NOMO-1 treated with dmso at 0.1 percent for 144 hours (cell line): ENCODE measurements at regions not wholly inside any gene's neighbourhood (a gene's known extent, or its start where the extent isn't known, plus 50 kb on each side); places are given as distances from the start of the nearest gene placed in this dataset.
"Not testable (repeated sequence)": the region's sequence is repeated elsewhere in the genome, so short reads cannot be mapped to it uniquely, and the experiment has no call there.

Source experiments
- DNase-seq: peaks from one replicate; lab custom pipeline; 2025; ENCODE audit not compliant: unreplicated experiment; lab: John Stamatoyannopoulos, UW

DNA sequence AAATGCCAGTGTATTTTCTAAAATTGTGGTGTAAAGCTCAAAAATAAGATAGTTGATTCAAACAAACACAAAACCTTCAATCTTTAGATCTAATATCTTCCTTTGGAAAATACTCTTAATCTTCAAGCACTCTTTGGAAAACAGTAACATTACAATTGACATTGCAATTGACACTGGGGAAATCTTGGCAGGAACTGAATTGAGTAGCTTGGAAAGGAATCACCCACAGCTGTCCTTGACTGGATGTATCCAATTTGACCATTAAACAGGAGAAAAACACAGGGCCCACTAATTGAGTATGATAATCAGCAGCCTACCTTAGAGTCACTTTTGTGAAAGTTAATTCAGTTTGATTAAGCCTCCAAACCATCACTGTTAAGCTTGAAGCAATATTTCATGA is 776.7 kb downstream of the DTWD2 start:
- DNase-seq = no peak

DNA sequence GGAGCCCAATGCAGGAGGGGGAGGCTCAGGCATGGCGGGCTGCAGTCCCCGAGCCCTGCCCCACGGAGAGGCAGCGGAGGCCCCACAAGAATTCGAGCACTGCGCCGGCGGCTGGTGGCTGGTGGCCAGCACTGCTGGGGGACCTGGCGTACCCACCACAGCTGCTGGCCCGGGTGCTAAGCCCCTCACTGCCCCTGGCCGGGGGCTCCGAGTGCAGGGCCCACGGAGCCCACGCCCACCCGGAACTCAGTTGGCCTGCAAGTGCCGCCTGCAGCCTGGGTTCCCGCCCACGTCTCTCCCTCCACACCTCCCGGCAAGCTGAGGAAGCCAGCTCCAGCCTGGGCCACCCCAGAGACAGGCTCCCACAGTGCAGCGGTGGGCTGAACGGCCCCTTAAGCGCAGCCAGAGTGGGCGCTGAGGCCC is 780.3 kb downstream of the DTWD2 start:
- no peak for DNase-seq

DNA sequence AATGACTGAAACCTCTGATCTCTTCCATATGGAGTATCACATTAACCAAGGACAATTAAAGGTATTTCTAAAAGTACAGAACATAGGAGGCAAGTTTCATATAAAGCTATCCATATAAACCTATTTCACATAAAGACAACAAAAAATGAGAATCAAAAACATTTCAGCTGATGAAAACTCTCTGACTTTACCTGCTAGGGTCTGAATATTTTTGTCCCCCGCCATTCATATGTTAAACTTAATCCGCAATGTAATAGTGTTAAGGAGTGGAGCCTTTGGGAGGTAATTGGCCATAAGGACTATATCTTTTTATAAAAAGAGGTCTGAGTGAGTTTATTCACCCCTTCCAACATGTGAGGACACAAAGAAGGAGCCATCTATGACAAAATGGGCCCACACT is 788.5 kb downstream of the DTWD2 start:
- no peak for DNase-seq

DNA sequence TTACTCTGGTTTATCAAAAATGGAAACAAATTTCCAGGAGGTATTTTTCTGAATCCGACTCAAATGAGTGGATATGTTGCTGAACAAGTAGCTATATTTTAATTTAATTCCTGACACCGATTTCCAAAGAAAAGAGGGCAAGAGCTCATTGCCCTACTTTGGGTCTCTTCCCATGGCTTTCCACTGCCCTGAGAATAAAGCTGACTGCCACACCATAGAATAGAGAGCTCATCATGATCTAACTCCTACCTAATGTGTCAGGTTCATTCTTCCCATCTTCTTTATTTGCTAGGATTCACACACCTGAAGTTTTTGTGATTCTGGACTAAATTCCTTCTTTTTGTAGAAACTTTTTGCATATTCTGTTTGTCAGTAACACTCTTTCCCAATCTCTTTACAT is 792.1 kb downstream of the DTWD2 start:
- DNase-seq = no peak

DNA sequence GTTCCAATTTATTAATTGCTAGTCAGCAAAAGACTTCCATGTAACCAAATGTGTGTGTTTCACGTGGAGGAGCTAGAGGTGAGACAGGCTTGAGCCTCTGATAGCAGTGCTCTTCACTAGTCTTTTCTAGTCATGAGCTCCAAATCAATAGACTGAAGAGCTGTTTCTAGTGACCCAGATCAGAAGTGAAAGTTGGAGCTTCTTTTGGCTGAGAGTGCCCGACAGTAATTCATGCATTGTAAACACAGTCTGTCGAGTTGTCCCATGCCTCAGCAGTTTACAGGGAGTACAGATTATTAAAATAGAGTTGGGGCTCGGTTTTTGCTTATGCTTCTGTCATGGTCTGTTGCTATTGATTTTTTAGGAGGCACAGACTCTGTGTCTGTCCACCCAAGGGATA is 793.1 kb downstream of the DTWD2 start:
- DNase-seq = no peak

DNA sequence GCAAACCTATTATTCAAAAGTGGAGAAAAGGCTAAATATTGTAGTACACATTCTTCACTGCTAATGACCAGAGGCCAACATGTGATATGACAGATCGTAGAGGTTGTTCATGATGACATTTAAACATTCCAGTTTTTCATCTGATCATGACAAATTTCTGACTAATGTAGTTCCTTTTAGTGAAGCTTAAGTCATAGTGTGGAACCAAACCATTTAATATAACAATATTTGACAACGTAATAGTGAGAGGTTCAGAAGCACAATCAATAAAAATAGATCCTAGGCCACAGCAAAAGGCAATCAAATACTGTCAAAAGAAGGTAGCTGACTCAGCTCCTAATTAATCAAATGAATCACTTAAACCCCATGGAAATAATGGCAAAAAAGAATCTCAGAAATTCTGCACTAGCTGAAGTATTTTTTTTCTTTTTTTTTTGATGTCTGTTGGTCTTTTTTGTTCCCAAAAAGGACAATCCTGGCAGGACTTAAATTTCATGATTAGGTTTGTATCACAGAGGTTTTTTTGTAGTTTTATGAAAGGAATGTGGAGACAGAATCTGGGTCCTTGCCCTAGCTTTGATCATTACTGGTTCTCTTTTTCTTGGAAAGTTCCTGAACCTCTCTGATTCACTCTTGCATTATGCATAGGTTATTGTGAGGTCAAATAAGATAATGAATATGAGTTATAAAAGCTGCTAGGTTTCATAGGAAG is 795.0 kb downstream of the DTWD2 start:
- DNase-seq = no peak

DNA sequence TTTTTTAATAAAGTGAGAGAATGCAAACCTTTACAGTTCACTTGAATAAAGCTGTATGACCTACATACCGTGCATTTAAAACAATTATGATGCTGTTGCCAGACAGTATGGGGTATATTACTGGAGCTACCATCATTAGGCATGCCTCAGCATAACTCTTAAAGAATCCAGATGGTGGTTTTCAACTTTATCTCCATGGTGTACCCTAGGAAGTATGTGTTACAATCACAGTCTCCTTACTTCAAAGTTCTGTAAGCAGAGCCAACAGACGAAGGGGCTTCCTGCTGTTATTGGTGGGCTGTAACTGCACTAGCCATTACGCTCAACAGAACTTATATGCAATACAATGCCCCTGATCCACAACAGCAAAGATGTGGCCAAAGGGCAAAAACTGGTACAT is 803.3 kb downstream of the DTWD2 start:
- DNase-seq = no peak

DNA sequence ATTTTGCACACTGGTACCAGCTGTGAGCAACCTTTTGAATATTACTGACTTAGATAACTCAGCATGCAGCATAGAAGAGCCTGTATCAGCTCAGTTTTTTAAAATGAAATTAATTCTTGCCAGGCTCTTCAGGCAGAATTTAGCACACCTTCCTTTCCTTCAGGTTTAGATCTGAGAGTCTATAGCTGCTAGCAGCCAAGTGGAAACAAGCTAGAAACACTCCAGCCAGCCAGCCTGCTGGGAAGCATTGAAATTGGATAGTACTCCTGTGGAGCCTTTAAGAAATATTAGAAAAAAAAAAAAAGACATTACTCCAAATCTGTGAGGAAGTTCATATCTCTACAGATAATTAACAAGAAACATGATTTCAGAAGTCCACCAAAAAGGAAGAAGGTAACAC is 812.2 kb downstream of the DTWD2 start:
- DNase-seq = no peak

DNA sequence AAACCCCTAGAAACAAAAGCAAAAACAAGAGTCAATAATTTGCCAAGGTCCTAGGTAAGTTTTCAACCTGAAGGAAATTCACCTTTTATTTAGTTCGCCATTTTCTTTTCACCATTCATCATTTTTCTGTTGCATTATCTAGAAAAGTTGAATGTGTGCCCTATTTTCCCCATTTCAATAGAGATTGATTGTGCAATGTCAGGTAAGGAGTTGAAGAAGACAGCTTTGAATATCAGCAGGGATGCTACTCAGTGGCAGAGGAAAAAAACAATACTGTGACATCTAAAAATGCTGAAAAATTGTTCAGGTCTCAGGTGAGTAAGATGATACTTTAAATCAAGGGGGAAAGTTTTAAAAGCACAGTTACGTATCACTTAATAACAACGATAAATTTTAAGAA is 813.7 kb downstream of the DTWD2 start:
- DNase-seq = no peak

DNA sequence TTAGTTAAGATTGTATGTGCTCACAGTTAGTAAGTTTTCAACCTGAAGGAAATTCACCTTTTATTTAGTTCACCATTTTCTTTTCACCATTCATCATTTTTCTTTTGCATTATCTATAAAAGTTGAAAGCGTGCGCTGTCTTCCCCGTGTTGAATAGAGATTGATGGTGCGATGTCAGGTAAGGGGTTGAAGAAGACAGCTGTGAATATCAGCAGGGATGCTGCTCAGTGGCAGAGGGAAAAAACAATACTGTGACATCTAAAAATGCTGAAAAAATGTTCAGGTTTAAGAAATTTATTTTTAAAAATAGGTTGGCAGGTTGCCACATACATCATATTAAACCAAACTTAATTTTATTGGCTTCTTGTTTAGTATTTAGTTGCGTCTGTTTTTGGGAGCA is 815.0 kb downstream of the DTWD2 start:
- no peak for DNase-seq

DNA sequence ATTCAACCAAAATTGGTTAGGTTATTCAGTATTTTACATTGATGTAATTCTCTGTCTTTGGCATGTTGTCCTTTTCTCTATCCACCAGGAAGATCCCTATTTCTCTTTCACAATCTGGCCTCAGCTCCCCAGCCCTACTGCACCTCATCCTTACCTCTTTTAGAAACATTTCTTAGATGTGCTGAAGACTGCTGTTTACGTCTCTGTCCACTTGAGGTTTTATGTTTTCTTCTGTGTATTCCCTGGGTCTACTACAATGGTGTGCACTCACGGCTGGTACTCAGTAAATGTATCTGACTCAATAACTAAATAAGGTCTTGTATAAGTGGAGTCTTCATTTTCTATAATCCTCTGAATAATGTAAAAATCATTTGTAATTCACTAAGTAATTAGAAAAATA is 822.7 kb downstream of the DTWD2 start:
- DNase-seq = no peak

DNA sequence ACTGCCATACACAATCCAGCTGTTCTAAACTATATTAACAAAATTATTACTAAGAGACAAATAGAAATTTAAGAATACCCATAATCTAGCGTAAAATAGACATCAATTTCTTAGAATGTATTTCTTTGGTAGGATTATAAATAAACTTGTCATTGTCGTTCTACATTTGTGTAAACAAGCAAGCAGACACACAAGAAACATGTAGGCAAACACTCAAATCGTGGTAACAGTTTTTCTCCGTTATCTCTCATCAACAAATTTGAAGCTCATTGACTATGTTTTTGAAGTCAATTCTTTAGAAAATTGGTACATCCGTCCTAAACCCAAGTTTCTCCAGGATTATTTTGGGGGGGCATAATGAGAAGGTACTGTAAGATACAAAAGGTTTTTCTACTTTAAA is 832.2 kb downstream of the DTWD2 start:
- DNase-seq = no peak

DNA sequence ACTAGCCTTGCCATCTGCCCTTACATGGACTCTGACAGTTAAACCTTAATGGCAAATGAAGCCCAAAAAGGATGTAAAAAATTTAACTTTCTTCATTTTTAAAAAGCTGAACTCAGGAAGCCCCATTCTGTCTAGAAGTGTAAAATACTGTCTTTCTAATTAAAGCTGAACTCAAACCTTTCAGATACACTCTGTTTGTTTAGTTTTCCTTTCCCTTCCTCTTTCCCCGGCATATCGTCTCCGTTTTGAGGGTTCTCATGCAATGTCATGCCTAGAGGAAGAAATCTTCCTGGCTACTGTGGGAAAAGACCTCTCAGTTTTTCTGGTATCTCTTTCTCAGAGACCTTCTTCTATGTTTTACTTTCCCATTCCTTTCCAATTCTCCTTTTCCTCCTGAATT is 841.5 kb downstream of the DTWD2 start:
- no peak for DNase-seq

DNA sequence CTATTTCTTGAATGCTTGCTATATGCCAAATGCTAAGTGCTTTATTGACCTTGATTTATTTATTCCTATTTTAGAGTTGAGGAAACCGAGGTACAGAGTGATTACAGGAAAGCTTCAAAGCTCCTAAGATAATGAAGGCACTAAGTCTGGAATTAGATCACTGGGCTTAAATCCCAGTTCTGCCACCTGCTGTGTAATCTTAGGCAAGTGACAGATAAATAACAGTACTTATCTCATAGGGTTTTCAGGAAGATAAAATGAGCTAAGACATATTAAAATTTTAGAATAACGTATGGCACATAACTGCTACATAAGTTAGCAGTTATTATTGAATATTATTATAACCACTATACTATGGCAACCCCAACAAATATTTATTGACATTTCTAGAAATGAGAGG is 843.8 kb downstream of the DTWD2 start:
- no peak for DNase-seq

DNA sequence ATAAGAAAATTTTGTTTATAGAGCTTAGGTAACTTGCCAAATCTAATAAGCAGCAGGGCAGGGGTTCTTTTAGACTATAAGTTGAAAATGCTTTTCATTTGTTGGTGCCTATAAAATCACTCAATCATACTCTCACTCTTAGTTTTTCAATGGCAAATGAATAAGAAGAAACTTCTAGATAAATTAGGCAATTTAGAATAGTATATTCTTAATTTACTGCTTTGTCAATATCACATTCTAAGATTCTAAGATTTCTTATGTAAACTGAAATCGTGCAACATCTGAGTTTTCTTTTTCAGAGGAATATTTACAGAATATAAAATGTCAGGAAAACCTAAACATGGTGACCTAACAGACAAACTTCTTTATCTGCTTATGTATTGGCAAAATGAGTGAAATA is 849.0 kb downstream of the DTWD2 start:
- DNase-seq = no peak

DNA sequence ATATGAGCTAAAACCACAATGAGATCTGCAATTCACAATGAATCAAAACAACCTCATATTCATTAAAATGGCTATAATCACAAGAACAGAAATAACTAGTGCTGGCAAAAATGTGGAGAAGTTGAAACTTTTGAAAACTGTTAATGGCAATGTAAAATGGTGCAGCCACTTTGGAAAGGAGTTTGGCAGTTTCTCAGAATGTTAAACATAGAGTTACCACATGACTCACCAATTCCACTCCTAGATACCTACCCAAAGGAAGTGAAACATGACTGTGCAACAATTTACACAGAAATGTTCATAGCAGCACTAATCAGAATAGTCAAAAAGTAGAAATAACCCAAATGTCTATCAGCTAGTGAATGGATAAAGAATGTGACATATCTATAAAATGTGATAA is 862.2 kb downstream of the DTWD2 start:
- DNase-seq = no peak

DNA sequence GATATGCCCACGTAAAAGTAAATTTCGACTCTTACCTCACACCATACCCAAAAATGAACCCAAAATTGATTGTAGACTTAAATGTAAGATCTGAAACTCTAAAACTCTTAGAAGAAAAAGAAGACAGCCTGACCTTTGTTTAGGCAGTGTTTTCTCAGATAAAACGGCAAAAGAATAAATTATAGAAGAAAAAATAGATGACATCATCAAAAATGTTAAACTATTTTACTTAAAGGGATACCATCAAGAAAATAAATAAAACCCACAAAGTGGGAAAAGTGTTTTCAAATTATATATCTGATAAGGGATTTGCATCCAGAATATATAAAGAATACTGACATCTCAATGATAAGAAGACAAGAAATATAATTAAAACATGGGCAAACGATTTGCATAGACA is 862.7 kb downstream of the DTWD2 start:
- DNase-seq = no peak

DNA sequence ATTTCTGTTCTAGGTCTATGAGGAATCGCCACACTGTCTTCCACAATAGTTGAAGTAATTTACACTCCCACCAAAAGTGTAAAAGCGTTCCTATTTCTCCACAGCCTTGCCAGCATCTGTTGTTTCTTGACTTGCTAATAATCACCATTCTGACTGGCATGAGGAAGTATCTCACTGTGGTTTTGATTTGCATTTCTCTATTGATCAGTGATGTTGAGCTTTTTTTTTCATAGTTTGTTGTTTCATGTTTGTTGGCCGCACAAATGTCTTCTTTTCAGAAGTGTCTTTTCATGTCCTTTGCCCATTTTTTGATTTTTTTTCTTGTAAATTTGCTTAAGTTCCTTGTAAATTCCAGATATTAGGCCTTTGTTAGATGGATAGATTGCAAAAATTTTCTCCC is 867.1 kb downstream of the DTWD2 start:
- DNase-seq = no peak

DNA sequence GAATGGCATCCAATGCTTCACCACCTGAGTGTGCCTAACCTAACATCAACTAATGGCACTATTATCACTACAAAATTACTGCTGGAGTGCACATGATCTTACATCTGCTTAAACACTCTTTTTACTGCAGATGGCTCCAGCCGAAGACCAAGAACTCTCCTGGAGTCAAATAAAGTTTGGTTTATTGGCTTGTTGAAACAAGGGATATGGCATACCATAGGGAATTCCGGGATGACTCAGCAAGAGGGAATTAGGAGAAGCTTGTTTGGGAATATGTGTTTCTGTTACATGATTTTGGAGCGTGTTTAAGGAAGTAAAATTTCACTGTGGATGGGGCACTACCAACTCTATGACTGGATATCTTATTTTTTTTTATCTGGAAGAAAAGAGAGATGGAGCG is 872.6 kb downstream of the DTWD2 start:
- DNase-seq = no peak

DNA sequence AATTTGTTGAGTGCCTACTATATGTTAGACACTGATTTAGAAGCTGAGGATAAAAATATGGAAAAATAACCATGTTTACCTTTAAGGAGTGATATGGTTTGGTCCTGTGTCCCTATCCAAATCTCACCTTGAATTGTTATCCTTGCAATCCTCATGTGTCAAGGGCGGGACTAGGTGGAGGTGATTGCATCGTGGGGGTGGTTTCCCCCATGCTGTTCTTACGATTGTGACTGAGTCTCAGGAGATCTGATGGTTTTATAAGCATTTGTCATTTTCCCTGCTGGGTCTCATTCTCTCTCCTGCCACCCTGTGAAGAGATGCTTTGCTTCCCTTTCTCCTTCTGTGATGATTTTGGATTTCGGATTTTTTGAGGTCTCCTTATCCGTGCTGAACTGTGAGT is 876.4 kb downstream of the DTWD2 start:
- DNase-seq = no peak

DNA sequence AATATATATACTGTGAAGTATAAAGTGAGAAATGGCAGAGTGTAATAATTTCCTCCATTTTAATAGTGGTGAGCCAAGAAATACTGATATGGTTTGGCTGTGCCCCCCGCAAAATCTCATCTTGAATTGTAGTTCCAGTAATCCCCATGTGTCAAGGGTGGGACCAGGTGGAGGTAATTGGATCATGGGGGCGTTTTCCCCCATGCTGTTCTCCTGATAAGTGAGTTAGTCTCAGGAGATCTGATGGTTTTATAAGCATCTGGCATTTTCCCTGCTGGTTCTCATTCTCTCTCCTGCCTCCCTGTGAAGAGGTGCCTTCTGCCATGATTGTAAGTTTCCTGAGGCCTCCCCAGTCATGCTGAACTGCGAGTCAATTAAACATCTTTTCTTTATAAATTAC is 881.1 kb downstream of the DTWD2 start:
- DNase-seq = not testable (repeated sequence)

DNA sequence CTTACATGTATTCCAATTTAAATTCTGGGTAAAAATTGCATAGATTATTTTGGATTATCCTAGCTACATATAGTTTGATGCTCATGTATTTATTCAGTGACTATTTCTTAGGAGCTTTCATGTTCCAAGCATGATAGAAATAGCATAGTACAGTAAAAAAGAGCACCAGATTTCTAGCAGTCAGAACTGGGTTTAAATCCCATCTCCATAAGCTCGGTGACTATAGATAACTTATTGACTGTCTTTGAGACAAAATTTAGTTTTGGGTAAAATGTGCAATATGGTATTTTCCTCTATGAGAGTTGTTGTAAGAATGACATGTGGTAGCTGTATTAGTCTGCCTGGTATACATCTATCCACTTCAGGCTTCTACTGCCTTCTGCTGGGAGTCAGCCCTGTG is 889.6 kb downstream of the DTWD2 start:
- DNase-seq = no peak

DNA sequence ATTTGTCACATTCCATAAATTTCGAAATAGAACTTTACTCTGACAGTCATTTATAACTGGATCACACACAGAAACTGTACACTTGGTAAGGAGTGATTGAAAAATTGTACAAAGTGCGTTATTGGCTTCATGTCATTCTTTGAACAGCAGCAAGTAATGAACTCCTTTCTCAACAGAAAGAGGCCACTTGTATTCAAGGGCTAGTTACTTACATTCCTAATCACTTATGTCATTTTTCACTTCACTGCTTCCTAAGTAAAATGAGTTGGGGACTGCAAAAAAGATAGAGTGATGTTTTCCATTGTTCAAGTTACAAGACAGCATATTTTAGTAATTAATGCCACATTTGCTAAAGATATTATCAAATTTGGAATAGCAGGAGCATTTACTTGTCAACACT is 893.2 kb downstream of the DTWD2 start:
- no peak for DNase-seq

DNA sequence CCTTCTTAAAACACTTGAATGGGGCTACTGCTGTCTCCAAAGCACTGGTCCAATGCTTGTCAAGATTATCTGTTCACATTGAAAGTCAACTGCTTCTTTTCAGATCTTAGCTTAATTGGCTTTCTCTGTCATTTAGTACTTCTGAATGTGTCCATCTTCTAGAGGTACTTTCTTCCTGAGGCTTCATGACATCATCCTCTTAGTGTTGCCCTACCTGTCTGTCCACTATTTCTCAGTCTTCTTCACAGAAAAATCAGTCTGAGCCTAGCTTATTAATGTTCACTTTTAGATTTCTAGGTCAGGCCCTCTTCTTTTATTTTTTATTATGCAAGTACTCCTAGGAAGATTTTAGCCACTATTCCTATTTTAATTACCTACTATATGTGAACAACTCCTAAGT is 899.9 kb downstream of the DTWD2 start:
- no peak for DNase-seq
